ENCODE measurements at regions not wholly inside any gene's neighbourhood (a gene's known extent, or its start where the extent isn't known, plus 50 kb on each side); places are given as distances from the start of the nearest gene placed in this dataset.

DNA sequence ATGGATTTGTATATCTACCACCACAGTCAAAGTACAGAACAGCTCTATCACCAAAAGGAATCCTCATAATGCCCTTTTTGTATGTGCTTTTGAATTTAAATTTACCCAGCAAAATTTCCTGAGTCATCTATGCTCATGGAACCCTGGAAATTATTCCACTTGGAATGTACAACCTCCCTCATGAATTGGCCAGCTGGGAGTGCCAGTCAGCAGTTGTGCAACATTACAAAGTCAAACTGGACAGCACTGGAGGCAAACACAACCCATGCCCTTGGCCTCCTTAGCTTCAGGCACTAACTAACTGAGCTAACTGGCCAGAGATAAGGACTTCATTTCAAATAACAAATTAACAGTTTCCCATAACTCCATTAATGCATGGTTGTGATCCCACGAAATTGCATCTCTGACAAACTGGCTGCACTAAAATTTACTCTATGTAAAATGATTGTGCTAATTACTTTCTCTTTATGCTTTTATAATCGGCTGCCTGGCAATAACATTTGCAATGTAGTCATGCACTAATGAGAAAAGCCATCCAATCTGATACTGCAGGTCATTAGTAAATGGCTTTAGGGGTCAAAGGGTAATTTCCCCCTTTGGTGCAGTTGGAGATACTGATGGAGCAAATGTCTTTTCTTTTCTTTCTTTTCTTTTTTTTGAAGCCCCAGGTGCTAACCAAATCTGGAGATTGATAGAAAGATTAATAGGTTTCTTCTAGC, 270.5 kb downstream of the ACTR3 start (continued):
- TF ChIP-seq, protein P1, sequence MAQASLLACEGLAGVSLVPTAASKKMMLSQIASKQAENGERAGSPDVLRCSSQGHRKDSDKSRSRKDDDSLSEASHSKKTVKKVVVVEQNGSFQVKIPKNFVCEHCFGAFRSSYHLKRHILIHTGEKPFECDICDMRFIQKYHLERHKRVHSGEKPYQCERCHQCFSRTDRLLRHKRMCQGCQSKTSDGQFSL (CRISPR knock-in tag; IDR thresholded peaks at IDR 0.05) = no peak
- TF ChIP-seq HCFC1 (IDR thresholded peaks at IDR 0.05; ENCODE audit: low read depth, low read length) = no peak
- TF ChIP-seq SOX6 (IDR thresholded peaks at IDR 0.05) = no peak
- peak; percentile 50; the same call in 1 of the 2 replicates for TF ChIP-seq SOX6 (CRISPR knock-in tag; IDR thresholded peaks at IDR 0.05)
- no peak for TF ChIP-seq CREB1 (IDR thresholded peaks at IDR 0.05)
- 0 out of 2 replicates have a peak, but pooled peaks have one; percentile 15 for TF ChIP-seq CREB1 (CRISPR knock-in tag; IDR thresholded peaks at IDR 0.05)
- TF ChIP-seq, protein P2, sequence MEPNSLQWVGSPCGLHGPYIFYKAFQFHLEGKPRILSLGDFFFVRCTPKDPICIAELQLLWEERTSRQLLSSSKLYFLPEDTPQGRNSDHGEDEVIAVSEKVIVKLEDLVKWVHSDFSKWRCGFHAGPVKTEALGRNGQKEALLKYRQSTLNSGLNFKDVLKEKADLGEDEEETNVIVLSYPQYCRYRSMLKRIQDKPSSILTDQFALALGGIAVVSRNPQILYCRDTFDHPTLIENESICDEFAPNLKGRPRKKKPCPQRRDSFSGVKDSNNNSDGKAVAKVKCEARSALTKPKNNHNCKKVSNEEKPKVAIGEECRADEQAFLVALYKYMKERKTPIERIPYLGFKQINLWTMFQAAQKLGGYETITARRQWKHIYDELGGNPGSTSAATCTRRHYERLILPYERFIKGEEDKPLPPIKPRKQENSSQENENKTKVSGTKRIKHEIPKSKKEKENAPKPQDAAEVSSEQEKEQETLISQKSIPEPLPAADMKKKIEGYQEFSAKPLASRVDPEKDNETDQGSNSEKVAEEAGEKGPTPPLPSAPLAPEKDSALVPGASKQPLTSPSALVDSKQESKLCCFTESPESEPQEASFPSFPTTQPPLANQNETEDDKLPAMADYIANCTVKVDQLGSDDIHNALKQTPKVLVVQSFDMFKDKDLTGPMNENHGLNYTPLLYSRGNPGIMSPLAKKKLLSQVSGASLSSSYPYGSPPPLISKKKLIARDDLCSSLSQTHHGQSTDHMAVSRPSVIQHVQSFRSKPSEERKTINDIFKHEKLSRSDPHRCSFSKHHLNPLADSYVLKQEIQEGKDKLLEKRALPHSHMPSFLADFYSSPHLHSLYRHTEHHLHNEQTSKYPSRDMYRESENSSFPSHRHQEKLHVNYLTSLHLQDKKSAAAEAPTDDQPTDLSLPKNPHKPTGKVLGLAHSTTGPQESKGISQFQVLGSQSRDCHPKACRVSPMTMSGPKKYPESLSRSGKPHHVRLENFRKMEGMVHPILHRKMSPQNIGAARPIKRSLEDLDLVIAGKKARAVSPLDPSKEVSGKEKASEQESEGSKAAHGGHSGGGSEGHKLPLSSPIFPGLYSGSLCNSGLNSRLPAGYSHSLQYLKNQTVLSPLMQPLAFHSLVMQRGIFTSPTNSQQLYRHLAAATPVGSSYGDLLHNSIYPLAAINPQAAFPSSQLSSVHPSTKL (CRISPR knock-in tag; IDR thresholded peaks at IDR 0.05) = peak; percentile 87
- TF ChIP-seq BHLHE40 (IDR thresholded peaks at IDR 0.05; ENCODE audit: low read length) = no peak
- TF ChIP-seq HOXA5 (CRISPR knock-in tag; IDR thresholded peaks at IDR 0.05) = no peak
- TF ChIP-seq, protein P3, sequence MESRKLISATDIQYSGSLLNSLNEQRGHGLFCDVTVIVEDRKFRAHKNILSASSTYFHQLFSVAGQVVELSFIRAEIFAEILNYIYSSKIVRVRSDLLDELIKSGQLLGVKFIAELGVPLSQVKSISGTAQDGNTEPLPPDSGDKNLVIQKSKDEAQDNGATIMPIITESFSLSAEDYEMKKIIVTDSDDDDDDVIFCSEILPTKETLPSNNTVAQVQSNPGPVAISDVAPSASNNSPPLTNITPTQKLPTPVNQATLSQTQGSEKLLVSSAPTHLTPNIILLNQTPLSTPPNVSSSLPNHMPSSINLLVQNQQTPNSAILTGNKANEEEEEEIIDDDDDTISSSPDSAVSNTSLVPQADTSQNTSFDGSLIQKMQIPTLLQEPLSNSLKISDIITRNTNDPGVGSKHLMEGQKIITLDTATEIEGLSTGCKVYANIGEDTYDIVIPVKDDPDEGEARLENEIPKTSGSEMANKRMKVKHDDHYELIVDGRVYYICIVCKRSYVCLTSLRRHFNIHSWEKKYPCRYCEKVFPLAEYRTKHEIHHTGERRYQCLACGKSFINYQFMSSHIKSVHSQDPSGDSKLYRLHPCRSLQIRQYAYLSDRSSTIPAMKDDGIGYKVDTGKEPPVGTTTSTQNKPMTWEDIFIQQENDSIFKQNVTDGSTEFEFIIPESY (CRISPR knock-in tag; IDR thresholded peaks at IDR 0.05) = no peak; the same call in 1 of the 2 replicates
- TF ChIP-seq RBFOX2 (IDR thresholded peaks at IDR 0.05; ENCODE audit: low read depth, low read length) = no peak
- no peak for TF ChIP-seq ZNF263 (CRISPR knock-in tag; IDR thresholded peaks at IDR 0.05)
- no peak for TF ChIP-seq ZNF556 (CRISPR knock-in tag; IDR thresholded peaks at IDR 0.05; ENCODE audit: borderline replicate concordance)
- no peak for TF ChIP-seq NFYC (CRISPR knock-in tag; IDR thresholded peaks at IDR 0.05)
- peak; percentile 85 for TF ChIP-seq MAFG (CRISPR knock-in tag; IDR thresholded peaks at IDR 0.05)
- TF ChIP-seq MTF2 (CRISPR knock-in tag; IDR thresholded peaks at IDR 0.05; ENCODE audit: borderline replicate concordance) = no peak
- TF ChIP-seq, protein P4, sequence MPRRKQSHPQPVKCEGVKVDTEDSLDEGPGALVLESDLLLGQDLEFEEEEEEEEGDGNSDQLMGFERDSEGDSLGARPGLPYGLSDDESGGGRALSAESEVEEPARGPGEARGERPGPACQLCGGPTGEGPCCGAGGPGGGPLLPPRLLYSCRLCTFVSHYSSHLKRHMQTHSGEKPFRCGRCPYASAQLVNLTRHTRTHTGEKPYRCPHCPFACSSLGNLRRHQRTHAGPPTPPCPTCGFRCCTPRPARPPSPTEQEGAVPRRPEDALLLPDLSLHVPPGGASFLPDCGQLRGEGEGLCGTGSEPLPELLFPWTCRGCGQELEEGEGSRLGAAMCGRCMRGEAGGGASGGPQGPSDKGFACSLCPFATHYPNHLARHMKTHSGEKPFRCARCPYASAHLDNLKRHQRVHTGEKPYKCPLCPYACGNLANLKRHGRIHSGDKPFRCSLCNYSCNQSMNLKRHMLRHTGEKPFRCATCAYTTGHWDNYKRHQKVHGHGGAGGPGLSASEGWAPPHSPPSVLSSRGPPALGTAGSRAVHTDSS (CRISPR knock-in tag; conservative IDR thresholded peaks at IDR 0.05) = no peak
- TF ChIP-seq TAF15 (IDR thresholded peaks at IDR 0.05; ENCODE audit: low read depth, low read length, poor library complexity, severe bottlenecking) = no peak
- no peak for TF ChIP-seq ZNF207 (IDR thresholded peaks at IDR 0.05; ENCODE audit: borderline replicate concordance)
- TF ChIP-seq ZNF83 (CRISPR knock-in tag; IDR thresholded peaks at IDR 0.05; ENCODE audit: borderline replicate concordance) = no peak
- no peak for TF ChIP-seq ZNF557 (CRISPR knock-in tag; IDR thresholded peaks at IDR 0.05)
- no peak for TF ChIP-seq MXD4 (CRISPR knock-in tag; IDR thresholded peaks at IDR 0.05)
- TF ChIP-seq, protein P5, sequence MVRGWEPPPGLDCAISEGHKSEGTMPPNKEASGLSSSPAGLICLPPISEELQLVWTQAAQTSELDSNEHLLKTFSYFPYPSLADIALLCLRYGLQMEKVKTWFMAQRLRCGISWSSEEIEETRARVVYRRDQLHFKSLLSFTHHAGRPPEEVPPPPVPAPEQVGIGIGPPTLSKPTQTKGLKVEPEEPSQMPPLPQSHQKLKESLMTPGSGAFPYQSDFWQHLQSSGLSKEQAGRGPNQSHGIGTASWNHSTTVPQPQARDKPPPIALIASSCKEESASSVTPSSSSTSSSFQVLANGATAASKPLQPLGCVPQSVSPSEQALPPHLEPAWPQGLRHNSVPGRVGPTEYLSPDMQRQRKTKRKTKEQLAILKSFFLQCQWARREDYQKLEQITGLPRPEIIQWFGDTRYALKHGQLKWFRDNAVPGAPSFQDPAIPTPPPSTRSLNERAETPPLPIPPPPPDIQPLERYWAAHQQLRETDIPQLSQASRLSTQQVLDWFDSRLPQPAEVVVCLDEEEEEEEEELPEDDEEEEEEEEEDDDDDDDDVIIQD (CRISPR knock-in tag; IDR thresholded peaks at IDR 0.05; ENCODE audit: low read depth) = peak; percentile 44; the same call in 1 of the 2 replicates
